ENCODE measurements at regions not wholly inside any gene's neighbourhood (a gene's known extent, or its start where the extent isn't known, plus 50 kb on each side); places are given as distances from the start of the nearest gene placed in this dataset.

DNA sequence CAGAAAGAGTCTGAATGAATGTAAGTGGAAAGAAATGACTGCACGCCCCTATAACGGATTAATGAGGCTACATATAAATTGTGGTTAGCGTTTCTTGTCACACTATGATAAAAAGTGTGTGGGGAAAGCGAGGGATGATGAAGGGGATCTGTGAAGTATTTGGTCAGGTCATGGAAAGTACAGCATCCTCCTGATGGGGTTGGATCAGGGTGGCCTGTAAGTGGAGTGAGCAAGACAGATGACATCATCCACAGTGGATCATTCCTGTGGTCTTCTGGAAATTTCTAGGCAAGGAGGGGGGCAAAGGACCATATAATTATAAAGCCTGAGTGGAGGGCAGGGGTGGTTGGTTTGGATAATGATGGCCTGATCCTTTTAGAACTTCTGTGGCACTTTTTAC, 606.0 kb downstream of the INHBA start:
- no peak for DNase-seq

DNA sequence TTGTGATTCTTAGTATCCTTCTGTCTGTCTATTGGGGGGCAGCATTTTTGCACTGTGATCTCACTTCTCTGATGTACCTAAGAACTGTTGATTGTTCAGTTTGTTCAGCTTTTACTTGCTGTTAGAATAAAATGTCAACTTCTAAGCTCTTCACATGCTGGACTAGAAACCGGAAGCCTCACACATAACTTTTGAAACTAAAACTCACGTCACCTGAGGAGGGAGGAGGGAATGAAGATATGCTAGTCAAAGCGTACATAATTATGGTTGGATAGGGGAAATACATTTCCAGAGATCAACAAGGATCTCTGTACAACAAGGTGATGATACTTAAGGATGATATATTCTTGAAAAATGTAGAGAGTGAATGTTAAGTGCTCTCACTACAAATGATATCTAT, 609.7 kb downstream of the INHBA start:
- no peak for DNase-seq

DNA sequence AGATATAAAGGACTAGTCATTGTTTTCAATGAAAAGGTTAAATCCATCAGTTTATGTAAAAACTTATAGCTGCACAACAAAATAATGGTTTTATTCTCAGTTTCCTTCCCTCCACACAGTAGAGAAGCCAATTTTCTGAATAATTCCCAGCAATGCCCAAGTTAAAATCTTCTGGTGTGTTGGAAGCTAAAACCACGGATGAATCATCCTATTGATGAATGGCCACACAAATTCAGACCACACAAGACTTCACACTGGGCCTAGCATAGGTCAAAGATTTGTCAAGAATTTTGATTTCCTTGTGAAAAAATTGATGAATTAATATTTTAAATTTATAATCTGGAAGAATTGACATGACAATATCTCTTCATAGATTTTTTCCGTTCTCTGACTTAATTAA, 617.6 kb downstream of the INHBA start:
- no peak for DNase-seq

DNA sequence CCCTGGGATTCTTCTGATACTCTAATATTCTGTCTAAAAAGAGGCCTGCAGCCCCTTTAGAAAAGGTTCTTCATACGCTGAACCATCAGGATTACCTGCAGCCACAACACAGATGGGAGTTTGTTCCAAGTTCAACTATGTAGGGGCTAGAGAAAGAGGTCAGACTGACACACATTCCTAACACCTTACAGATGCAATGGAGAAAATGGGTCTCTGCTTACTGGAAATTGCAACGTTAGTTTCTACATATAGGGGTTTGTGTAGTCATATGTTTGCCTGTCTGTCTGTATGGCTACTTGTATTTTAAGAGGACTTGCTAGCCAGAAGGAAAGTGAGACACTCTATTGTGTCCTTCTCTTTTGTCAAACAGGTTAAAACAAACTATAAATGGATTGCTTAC, 618.5 kb downstream of the INHBA start:
- no peak for DNase-seq

DNA sequence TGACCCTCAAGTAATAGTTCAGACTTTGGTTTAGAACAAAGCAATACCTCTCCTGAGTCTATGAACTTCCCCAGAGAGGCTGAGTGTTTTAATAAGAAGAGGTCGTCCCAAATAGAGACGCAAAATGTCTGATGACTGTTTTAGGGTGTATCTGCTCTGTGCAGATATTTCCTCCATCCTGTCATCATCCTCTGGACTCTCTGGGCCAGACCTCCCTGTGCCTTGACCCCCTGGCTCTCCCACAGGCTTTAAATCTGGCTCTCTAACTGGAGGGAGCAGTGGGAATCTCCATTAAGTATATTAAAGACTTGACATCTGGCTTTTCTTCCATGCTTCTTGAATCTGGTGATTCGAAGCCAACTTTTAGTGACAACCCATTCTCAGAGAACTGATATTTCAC, 633.3 kb downstream of the INHBA start:
- DNase-seq, result no peak

DNA sequence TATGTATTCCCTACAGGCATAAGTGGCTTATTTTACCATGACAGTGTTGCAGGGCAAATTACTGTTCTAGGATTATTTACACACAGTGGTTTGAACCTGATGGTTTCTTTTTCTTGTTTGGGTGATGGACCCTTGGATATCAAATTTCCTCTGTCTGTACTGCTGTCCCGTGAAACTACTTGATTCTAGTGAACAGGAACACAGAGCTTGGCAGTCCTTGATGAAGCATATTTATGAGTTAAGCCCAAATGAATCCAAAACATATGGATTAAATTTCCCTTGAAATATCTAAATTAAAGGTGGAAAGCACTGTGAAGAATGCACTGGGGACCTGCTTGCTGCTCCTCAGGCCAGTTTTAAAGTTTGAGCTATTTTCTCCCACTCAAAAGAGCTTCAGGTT, 635.3 kb downstream of the INHBA start:
- no peak for DNase-seq

DNA sequence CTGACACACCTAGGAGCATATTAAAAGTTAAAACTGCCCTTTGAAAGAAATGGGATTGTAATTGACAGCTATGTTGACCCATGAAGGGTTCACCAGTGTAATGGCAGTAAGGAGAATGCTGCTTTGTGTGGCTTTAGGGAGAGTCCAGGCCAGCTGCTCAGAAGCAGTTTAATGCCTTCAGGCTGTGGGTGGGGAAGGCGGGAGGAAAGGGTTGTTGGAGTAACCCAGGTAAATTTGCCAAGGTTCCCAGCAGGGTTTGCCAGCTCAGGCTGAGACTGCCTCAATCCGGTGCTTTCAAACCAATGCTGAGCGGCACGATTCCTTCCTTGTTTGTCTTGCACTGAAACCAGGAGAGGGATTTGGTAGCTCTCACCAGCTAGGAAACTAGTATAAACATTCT, 637.2 kb downstream of the INHBA start:
- no peak for DNase-seq

DNA sequence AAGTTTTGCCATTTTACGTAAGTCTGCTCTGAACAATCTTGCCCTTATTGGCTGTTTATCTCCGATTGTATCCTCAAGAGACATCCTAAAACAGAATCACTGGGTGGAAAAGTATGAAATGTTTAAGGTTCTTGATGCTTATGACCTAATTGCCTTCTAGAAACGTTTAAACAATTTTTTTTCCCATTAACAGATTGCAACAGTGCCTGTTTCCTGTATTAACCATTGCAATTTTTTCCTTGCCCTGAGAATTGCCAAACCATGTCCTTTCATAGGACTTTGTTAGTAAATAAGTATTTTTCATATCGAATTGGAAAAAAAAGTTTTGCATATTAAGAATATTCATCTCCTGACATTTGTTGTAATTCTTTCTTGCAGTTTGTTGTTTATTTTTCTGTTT, 639.8 kb downstream of the INHBA start:
- DNase-seq, result no peak

DNA sequence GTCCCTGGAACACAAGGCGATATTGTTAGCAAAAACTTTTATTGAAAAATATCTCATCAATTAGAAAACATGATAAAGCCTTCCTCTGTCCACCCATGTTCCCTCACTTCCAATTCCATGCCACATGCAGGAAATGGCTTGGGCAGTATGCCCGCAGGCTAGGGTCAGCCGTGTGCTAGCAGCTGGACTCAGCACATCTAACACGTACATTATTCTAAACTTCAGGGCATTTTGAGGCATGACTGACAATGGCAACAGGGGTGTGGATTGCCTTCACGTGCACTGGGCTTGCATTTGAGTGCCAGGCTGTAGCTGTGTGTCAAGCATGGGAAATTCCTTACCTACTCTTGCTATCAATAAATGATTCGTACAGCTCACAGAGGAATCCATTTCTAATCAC, 642.1 kb downstream of the INHBA start:
- no peak for DNase-seq

DNA sequence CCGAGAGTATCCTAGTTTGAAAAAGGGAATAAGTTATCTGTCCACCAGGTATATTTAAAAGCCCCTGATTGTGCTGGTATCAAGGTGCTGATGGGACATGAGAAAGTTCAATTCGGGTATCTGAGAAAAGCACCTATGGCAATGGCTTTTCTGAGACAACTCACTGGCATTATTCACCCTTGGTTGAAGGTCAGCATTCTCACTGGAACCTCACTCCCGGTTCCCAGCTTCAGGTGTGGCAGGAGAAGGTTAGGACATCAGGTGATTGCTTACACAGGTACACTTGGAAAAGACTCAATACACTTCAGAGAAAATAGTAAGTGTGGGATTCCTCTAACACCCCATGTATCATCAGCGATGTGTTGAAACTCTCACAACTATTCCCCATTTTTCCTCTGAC, 643.1 kb downstream of the INHBA start:
- DNase-seq, result no peak

DNA sequence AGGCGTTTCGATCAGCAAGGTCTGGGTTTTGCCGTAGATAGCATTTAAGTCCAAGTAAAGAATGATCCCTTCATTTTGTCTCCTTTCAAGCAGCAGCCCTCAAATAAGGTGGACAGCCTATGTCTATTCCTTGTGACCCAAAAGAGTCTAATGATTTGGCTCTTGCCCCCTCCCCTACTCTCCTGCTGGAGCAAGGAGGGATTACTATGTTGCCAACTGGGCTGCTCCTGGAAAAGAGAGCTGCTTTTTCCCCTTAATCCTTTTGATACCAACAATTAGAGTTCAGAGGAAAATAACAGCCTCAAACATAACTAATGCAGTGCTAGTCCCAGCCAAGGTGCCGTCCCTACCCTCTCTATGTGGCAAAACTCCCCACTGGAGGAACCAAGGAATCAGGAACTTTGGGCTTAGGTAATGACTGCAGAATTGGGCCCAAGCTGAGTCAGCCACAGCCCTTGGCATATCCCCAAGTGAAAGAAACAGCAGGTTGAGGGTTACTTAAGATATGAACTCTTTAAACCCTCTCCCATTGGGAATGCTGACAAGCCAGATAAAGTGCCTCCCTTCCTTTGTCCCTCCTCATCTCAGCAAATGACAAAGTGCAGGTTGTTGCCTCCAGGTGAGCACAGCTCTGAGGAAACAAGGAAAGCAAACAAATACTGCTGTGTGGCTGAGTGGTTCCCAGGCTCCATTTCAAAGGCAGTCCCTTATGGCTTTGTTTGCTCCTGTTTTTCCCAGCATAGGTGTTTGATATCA, 643.7 kb downstream of the INHBA start:
- no peak for DNase-seq

DNA sequence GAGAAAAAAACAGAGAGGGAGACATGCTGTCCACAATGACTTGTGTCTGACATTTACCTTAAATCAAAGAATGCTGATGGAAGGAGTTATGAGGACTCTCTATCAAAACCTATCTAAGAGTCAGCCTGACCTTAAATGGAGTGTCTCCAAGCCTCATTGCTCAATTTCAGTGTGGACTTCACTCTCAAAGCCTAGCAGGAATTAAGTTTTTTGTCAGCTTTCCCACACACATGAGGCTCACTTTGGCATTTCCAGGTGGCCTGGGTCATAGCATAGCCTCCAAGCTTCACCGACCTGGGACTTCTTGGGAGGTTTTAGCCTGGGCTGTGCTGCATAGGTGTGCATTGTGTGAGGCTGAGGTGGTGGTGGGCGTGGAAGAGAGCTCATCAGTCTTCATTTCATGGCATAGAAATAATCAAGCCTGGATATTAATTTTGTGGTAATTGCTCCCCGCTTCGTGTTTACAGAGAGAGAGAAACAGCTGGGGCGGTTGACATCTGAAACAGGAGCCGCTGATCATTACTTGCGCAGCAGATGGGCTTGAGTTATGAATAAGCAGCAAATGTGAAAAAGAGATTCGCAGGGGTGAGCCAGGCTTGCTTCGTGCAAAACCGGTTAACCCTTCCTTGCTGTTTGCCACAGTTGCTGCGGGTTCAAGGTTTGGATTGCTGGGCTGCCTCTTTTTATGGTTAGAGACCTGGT, 647.8 kb downstream of the INHBA start:
- DNase-seq, result no peak

DNA sequence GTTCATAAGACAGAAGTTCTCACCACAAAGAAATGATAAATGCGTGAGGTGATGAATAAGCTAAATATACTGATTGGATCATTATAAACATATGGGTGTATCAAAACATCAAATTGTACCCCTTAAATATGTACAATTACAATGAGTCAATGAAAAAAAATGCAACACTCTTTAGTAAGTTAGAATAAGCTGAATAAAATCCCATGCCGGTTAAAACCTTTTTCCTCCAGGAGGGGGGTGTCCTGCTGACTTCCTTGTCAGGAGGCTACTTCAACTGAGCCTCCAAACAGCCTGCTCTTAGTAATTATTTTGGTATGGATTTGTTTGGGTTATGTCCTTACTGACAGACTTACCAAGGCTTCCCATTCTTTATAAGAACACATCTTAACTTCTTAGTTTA, 649.1 kb downstream of the INHBA start:
- DNase-seq, result no peak

DNA sequence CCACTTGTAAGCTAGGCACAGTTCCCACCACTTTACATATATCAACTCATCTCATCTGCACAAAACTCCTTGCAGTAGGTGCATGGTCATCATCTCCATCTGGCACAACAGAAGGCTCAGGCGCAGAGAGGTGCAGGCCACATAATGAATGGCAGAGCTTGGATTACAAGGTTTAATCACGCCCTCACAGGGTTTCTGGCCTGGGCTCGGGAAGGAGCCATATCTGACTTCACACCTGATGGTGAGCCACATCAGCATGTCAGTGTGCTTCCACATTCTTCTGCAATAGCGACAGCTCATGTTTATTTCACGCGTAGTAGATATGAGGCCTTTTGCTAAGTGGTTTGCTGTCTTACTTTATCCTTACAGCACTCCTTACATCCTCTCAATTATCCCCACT, 650.2 kb downstream of the INHBA start:
- no peak for DNase-seq

DNA sequence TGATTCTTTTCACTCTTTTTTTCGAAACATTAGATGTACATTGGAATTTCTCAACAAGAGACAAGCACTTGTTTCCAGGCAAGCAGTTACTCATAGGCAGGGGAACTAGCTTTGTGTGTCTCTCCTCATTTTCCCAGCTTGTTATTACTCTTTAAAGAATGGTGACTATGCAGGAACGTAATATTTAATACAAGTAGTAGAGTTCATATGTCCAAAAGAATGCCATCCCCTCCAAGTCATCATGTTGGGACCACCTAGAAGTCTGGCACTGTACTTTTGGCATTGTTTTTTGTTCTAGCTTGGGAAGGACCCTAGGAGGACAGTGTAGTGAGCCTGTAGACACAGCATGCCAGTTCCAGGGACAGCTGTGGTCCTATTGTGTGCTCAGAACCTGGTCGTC, 650.7 kb downstream of the INHBA start:
- no peak for DNase-seq

DNA sequence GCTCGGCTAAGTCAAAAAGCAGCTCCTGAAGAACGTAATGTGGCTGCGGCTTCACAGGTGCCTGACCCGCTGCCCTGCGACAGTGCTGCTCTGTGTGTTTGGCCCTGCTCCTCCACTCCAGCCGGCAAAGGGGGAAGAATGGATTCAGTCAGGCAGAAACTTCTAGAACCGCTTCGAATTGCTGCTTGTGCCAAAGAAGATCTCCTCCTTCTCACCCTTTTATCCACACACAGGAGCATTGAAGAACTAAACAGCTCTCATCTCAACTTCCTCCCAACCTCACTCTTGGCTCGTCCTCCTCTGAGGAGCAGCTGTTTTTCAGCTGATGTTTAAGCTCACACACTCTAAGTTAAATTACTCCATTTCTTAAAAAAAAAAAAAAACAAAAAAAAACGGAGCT, 651.4 kb downstream of the INHBA start:
- DNase-seq, result peak; percentile 76

DNA sequence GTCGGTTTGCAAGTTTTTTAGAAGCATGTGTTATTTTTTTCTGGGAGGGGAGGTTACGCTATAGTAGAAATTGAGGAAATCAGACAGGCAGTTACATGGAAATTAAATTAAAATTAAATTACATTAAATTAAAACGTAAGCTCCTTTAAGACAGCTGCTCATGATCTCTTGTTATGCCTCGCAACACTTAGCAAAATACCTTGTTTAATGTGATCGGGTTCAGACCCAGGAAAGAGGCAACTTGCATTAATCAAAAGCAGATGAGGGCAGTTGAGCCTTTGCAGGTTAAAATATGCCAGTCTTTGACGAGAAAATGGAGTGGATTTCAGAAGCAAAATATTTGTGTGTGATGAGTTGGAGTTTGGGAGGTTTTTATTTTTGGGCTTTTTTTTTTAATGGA, 651.8 kb downstream of the INHBA start:
- DNase-seq, result no peak

DNA sequence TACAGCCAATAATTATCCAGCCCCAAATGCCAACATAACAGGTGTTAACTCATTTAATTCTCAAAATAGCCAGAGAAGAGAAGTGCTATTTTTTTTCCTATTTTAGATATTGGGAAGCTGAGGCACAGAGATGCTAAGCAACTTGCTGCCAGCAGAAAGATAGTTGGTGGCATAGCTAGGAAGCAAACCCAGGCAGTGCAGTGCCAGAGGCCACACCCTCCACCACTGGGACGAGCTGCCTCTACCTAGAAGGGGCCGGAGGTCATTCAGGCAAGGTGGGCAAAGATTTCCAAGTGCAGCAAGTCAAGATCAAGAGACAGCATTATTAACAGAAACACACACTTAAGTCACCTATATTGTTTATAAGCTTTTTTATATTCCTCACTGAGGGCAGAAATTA, 654.1 kb downstream of the INHBA start:
- no peak for DNase-seq

DNA sequence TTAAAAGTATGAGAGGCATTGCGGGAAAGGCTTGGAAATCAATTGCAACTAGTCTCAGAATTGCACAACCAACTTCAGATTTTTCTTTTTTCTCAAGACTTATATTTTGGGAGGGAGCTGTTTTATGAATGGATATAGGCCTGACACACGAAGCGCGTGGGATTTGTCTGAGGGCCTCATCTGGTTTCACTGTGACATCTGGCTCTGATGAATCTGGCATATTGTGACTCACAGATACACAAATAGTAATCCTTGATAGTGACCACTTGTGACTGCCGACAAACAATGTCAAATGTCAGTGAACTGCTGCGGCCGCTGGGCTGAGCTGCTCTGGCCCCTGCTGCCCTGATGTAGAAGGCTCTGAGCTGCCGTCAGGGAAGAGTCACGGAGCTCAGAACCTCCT, 655.1 kb downstream of the INHBA start:
- no peak for DNase-seq

DNA sequence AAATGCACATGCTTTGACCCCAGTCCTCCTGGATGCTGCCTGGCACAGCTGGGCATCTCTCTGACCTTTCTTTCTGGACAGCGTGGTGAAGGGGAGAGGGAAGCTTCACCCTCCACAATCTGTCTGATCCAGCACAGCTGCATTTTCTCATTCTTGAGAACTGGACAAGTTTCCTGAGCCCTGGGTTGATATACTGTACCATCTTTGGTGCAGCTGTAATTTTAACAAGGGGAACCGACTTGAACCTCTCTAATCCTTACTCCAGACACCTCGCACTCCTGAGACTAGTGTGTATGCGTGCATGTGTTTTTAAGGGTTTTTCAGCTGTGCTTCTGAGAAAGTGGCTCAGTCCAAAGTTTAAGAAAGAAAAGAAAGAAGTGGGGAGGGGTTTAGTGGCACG, 655.7 kb downstream of the INHBA start:
- peak; percentile 45 for DNase-seq

DNA sequence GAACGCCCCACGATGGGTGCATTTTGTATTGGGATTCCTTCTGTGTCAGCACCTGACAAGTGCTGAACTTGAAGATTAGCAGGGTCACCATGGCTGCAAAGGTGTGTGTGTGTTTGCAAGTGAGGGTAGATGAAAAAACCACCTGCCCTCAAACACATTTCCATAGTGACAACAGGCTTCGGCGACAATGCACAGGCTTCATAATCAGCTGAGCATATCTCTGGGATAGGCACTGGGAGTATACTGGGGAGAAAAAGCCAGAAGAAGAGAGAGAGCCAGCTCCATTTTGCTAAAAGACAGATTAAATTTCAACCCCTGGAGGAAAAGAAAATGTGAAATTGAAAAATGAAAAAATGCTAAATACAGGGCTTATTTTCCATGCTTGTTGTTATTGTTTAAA, 656.1 kb downstream of the INHBA start:
- peak; percentile 50 for DNase-seq

DNA sequence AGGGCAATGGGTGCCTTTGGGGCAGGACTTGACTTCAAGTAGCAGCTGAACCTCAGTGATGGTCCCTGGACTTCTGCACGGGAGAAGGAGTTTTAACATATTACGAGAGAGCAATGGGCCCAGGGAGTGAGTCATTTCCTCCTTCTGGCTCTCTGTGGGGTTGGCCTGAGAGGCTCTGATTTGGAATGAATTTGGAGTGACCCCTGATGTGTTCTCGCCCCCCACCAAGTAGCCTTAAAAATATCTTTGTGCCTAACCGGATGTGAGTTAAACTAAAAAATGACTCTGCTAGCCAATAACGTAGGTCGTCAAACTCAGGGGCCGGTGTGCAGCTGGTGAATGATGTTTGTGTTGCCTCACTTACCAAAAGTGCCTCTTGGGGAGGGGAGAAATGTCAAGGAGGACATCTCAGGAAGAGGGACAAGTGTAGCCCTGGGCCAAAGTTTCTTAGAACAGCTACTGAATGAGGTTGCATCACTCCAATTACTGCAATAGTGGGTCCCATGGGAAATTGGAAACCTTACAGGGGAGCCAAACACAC, 656.6 kb downstream of the INHBA start:
- no peak for DNase-seq

DNA sequence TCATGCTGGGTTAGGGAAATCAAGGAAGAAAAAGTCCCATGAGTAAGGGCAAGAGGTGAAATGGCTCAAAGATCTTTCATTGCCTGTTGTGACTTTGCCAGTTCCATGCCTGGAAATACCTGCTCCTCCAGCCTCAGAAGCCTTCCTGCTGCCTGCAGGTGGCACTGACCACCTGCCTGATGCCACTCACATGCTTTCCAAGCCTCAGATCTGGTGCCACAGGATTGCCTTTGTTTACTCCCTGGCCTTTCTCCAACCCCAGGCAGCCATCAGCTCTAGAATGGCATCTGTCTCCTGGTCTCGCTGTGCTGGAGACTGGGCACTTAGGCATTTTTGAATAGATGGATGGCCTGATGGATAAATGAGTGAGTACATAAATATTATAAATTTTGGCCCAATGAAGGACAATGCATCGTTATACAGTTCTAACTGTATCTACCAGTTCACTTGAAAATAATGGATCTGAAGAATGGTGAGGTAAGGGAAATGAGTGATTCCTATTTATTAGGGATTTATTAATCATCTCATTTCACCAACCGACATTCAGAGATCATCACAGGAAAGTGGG, 657.2 kb downstream of the INHBA start:
- DNase-seq, result no peak
